Suprapubic skin (tissue), 4 donors: ENCODE measurements at regions not wholly inside any gene's neighbourhood (a gene's known extent, or its start where the extent isn't known, plus 50 kb on each side); places are given as distances from the start of the nearest gene placed in this dataset.

Experiments
- DNase-seq, 2 donors: peaks; one replicate each; pipeline ENCODE4 v3.0.0-alpha.2; 2019; ENCODE audit warnings: low spot score in 2 of 2
- H3K27ac ChIP-seq: fragments of 200-600 bp; sonication (generic); one replicate; pipeline ENCODE4 v1.5.1; 2019
- H3K27me3 ChIP-seq: fragments of 200-600 bp; sonication (generic); one replicate; pipeline ENCODE4 v1.5.1; 2019
- H3K36me3 ChIP-seq: fragments of 200-600 bp; sonication (generic); one replicate; pipeline ENCODE4 v1.5.1; 2019
- H3K4me1 ChIP-seq: fragments of 200-600 bp; sonication (generic); one replicate; pipeline ENCODE4 v1.5.1; 2019
- H3K4me3 ChIP-seq: fragments of 200-600 bp; sonication (generic); one replicate; pipeline ENCODE4 v1.5.1; 2019; ENCODE audit warnings: mild to moderate bottlenecking
- H3K9me3 ChIP-seq: fragments of 200-600 bp; sonication (generic); one replicate; pipeline ENCODE4 v1.5.1; 2019
- CTCF ChIP-seq, 2 donors: fragments of 200-600 bp in 1 of 2; fragments of 450-650 bp in 1 of 2; sonication (generic) in 1 of 2; IDR thresholded peaks; one replicate each; pipeline ENCODE4 v1.5.1; 2016 to 2019; ENCODE audit warnings: antibody characterized with exemption in 2 of 2, mild to moderate bottlenecking in 1 of 2, moderate library complexity in 1 of 2
- EP300 ChIP-seq: sonication (generic); formaldehyde crosslinking; IDR thresholded peaks from one replicate; pipeline ENCODE4 v1.6.1; 2017; ENCODE audit warnings: antibody characterized with exemption
- POLR2A ChIP-seq, 2 donors: fragments of 450-650 bp; IDR thresholded peaks; one replicate each; pipeline ENCODE4 v1.6.1; 2017; ENCODE audit warnings: antibody characterized with exemption in 2 of 2, mild to moderate bottlenecking in 2 of 2, moderate library complexity in 2 of 2
- POLR2AphosphoS5 ChIP-seq, 3 donors: sonication (generic); formaldehyde crosslinking; IDR thresholded peaks; one replicate each; pipeline ENCODE4 v1.6.1; 2017; ENCODE audit warnings: antibody characterized with exemption in 3 of 3
- WGBS: methylation state at CpG from one replicate; pipeline ENCODE4 v1.1.5; 2018; 5-methylcytosine and 5-hydroxymethylcytosine counted together

DNA sequence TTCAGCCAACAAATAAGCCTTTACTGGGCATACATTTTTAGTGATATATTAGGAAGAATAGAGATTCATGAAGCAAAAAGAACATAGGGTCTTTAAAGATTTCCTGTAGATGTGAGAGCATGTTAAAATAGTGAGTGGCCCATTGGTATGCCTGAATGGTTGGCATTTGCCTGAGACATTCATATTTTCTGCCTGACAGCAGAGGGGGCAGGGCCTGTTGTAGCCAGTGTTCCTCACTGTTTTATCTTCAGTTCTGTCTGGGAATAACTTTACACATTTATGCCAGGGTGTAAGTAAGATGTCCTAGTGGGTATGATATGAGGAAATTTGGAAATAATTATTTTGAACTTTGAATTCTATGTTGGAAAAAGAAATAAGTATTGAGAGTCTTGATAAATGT lies 704.7 kb upstream of the ARPP21 start:
- H3K9me3 ChIP-seq: no peaks in the 10 kb centered on the region
- no peaks in the 10 kb centered on the region for H3K4me1 ChIP-seq
- no peak for DNase-seq
- H3K27me3 ChIP-seq: no peaks in the 10 kb centered on the region
- TF ChIP-seq POLR2AphosphoS5 (IDR thresholded peaks at IDR 0.05) (no peak), CTCF (IDR thresholded peaks at IDR 0.05) (no peak), POLR2A (IDR thresholded peaks at IDR 0.05) (no peak), EP300 (no peak)
- no peaks in the 10 kb centered on the region for H3K36me3 ChIP-seq
- H3K4me3 ChIP-seq: no peak overlapping the region
- H3K27ac ChIP-seq: no peak overlapping the region

- no peak overlapping the region for H3K4me3 ChIP-seq
- WGBS: 89% methylated on average over 1 of the region's 1 CpG
- H3K9me3 ChIP-seq: no peaks in the 10 kb centered on the region
- H3K36me3 ChIP-seq: no peaks in the 10 kb centered on the region
- no peaks in the 10 kb centered on the region for H3K4me1 ChIP-seq
- no peak for DNase-seq
- H3K27me3 ChIP-seq: no peaks in the 10 kb centered on the region
- no peak overlapping the region for H3K27ac ChIP-seq
- no peak for TF ChIP-seq POLR2AphosphoS5 (IDR thresholded peaks at IDR 0.05)
- no peak for TF ChIP-seq CTCF (IDR thresholded peaks at IDR 0.05)
- no peak for TF ChIP-seq POLR2A (IDR thresholded peaks at IDR 0.05)
- TF ChIP-seq EP300: no peak
These were observed 700.5 kb upstream of the ARPP21 start for GRCh38 chr3:34938784-34939183.

GRCh38 chr3:34942256-34942655 lies 697.1 kb upstream of the ARPP21 start:
- no peak overlapping the region for H3K27ac ChIP-seq
- no peaks in the 10 kb centered on the region for H3K27me3 ChIP-seq
- no peak overlapping the region for H3K4me3 ChIP-seq
- no peak for DNase-seq
- TF ChIP-seq POLR2AphosphoS5 (IDR thresholded peaks at IDR 0.05) (no peak), EP300 (no peak), POLR2A (IDR thresholded peaks at IDR 0.05) (no peak), CTCF (IDR thresholded peaks at IDR 0.05) (no peak)
- no peaks in the 10 kb centered on the region for H3K9me3 ChIP-seq
- no peaks in the 10 kb centered on the region for H3K36me3 ChIP-seq
- H3K4me1 ChIP-seq: no peaks in the 10 kb centered on the region

DNA sequence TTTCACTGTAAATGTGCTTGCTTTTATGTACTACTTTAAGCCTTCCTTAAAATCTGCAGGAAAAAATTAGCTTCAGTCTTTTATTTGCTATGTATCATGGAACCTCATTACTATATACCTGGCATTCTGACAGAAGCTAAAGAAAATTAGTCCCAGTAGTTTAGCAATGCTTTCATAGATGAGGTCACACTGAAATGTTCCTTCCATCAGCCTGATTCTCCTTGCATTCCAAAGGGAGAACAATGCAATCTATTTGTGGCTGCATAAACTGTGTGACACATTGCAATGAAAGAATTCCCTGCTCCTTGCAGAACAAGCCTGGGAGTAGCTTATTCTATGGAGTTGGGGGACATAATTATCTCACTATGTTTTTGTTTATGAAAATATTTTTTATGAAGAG lies 691.5 kb upstream of the ARPP21 start:
- H3K4me1 ChIP-seq: no peaks in the 10 kb centered on the region
- DNase-seq: no peak
- no peaks in the 10 kb centered on the region for H3K9me3 ChIP-seq
- no peak overlapping the region for H3K27ac ChIP-seq
- no peaks in the 10 kb centered on the region for H3K27me3 ChIP-seq
- no peaks in the 10 kb centered on the region for H3K36me3 ChIP-seq
- TF ChIP-seq EP300: no peak
- TF ChIP-seq POLR2AphosphoS5 (IDR thresholded peaks at IDR 0.05): no peak
- TF ChIP-seq POLR2A (IDR thresholded peaks at IDR 0.05): no peak
- no peak for TF ChIP-seq CTCF (IDR thresholded peaks at IDR 0.05)
- no peak overlapping the region for H3K4me3 ChIP-seq

- Histone ChIP-seq H3K36me3 (no peaks in the 10 kb centered on the region), H3K27ac (no peak overlapping the region), H3K27me3 (no peaks in the 10 kb centered on the region), H3K4me3 (no peak overlapping the region), H3K4me1 (no peaks in the 10 kb centered on the region), H3K9me3 (no peaks in the 10 kb centered on the region)
- no peak for DNase-seq
- TF ChIP-seq CTCF (IDR thresholded peaks at IDR 0.05) (no peak), POLR2A (IDR thresholded peaks at IDR 0.05) (no peak), POLR2AphosphoS5 (IDR thresholded peaks at IDR 0.05) (no peak)
- 69% methylated on average over 1 of the region's 1 CpG for WGBS
These were observed 690.8 kb upstream of the ARPP21 start for GRCh38 chr3:34948517-34948916.
